ENCODE measurements at regions not wholly inside any gene's neighbourhood (a gene's known extent, or its start where the extent isn't known, plus 50 kb on each side); places are given as distances from the start of the nearest gene placed in this dataset.

DNA sequence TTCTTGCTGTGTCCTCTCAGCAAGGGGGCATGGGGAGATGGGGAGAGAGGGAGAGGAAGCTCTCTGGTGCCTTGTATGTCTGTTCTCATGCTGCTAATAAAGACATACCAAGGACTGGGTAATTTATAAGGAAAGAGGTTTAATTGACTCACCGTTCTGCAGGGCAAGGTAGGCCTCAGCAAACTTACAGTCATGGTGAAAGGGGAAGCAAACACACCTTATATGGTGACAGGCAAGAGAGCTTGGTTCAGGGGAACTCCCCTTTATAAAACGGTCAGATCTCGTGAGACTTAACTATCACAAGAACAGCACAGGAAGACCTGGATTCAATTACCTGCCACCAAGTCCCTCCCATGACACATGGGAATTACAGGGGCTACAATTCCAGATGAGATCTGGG, 464.7 kb upstream of the CELF2 start:
- no peak for TF ChIP-seq EZH2phosphoT487 (IDR thresholded peaks at IDR 0.05; ENCODE audit: insufficient read depth, low read depth)
- no peak for TF ChIP-seq EZH2 (IDR thresholded peaks at IDR 0.05; ENCODE audit: insufficient read depth, poor library complexity, severe bottlenecking)
